Neural crest cell (in vitro differentiated cells): ENCODE measurements at regions not wholly inside any gene's neighbourhood (a gene's known extent, or its start where the extent isn't known, plus 50 kb on each side); places are given as distances from the start of the nearest gene placed in this dataset.
A peak's percentile ranks its signal among the peaks of the same experiment; 100 is the strongest.

Experiments used
- DNase-seq: peaks from one replicate; pipeline ENCODE4 v3.0.0; 2021; ENCODE audit warnings: low read depth, mixed read lengths, low spot score
- H3K27ac Mint-ChIP-seq: one replicate; pipeline ENCODE4 v1.8.0; 2021; ENCODE audit warnings: mild to moderate bottlenecking, mixed read lengths; ENCODE audit not compliant: unreplicated experiment
- H3K27me3 Mint-ChIP-seq: 2 replicates; pipeline ENCODE4 v1.8.0; 2021; ENCODE audit warnings: low read depth, mild to moderate bottlenecking, mixed read lengths
- H3K36me3 Mint-ChIP-seq: 2 replicates; pipeline ENCODE4 v1.8.0; 2021; ENCODE audit warnings: low read depth, mild to moderate bottlenecking, mixed read lengths
- H3K4me1 Mint-ChIP-seq: 2 replicates; pipeline ENCODE4 v1.8.0; 2021; ENCODE audit warnings: mixed read lengths
- H3K4me3 Mint-ChIP-seq: one replicate; pipeline ENCODE4 v1.8.0; 2021; ENCODE audit warnings: mild to moderate bottlenecking, mixed read lengths
- H3K9me3 Mint-ChIP-seq: 2 replicates; pipeline ENCODE4 v1.8.0; 2021; ENCODE audit warnings: mixed read lengths
- TF ChIP-seq, protein P1 (sequence below): fragments of 200-600 bp; sonication (generic); conservative IDR thresholded peaks from 2 replicates; pipeline ENCODE4 v1.5.0; 2021; ENCODE audit warnings: antibody characterized with exemption, mild to moderate bottlenecking

- Mint-ChIP-seq H3K27me3 (peaks cover 4% of the 10 kb centered on the region), H3K4me1 (peaks cover 9% of the 10 kb centered on the region), H3K36me3 (no peaks in the 10 kb centered on the region), H3K27ac (no peak overlapping the region), H3K4me3 (peak overlapping the region; percentile 76), H3K9me3 (no peaks in the 10 kb centered on the region)
- TF ChIP-seq, protein P1, sequence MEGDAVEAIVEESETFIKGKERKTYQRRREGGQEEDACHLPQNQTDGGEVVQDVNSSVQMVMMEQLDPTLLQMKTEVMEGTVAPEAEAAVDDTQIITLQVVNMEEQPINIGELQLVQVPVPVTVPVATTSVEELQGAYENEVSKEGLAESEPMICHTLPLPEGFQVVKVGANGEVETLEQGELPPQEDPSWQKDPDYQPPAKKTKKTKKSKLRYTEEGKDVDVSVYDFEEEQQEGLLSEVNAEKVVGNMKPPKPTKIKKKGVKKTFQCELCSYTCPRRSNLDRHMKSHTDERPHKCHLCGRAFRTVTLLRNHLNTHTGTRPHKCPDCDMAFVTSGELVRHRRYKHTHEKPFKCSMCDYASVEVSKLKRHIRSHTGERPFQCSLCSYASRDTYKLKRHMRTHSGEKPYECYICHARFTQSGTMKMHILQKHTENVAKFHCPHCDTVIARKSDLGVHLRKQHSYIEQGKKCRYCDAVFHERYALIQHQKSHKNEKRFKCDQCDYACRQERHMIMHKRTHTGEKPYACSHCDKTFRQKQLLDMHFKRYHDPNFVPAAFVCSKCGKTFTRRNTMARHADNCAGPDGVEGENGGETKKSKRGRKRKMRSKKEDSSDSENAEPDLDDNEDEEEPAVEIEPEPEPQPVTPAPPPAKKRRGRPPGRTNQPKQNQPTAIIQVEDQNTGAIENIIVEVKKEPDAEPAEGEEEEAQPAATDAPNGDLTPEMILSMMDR, result peak; percentile 96
- DNase-seq, result peak; percentile 71
These were observed 109.9 kb upstream of the ATP11B start for GRCh38 chr3:182683453-182683852.

- TF ChIP-seq, protein P1, result no peak
- H3K4me3 Mint-ChIP-seq, result peak overlapping the region; percentile 76
- peaks cover 4% of the 10 kb centered on the region for H3K27me3 Mint-ChIP-seq
- H3K36me3 Mint-ChIP-seq, result no peaks in the 10 kb centered on the region
- peaks cover 9% of the 10 kb centered on the region for H3K4me1 Mint-ChIP-seq
- no peak overlapping the region for H3K27ac Mint-ChIP-seq
- no peaks in the 10 kb centered on the region for H3K9me3 Mint-ChIP-seq
- no peak for DNase-seq
These were observed 109.4 kb upstream of the ATP11B start for GRCh38 chr3:182683858-182684257.

GRCh38 chr3:182686033-182686886 is 107.0 kb upstream of the ATP11B start:
- Mint-ChIP-seq H3K36me3 (no peaks in the 10 kb centered on the region), H3K4me1 (peaks cover 9% of the 10 kb centered on the region), H3K9me3 (no peaks in the 10 kb centered on the region), H3K4me3 (no peak overlapping the region), H3K27ac (no peak overlapping the region), H3K27me3 (peaks cover 4% of the 10 kb centered on the region)
- TF ChIP-seq, protein P1, result no peak
- DNase-seq, result no peak

DNA sequence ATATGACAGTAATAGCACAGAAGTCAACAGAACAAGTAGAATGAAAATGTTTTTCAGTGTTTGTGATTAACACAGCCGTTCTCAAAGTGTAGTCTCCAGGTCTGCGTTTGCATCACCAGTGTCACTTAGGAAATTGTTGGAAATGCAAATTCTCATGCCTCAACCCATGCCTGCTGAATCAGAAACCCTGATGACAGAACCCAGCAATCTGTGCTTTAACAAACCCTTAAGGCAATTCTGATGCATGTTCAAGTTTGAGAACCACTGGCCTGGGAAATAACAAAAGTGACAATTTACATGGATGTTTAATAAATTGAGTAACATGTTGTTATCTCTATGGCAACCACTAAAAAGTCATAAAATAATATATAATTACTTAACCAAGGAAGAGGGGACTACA is 103.1 kb upstream of the ATP11B start:
- TF ChIP-seq, protein P1, result no peak
- H3K4me3 Mint-ChIP-seq, result no peak overlapping the region
- no peak overlapping the region for H3K27ac Mint-ChIP-seq
- H3K36me3 Mint-ChIP-seq, result no peaks in the 10 kb centered on the region
- H3K4me1 Mint-ChIP-seq, result no peaks in the 10 kb centered on the region
- no peaks in the 10 kb centered on the region for H3K9me3 Mint-ChIP-seq
- no peak for DNase-seq
- H3K27me3 Mint-ChIP-seq, result peaks cover under 1% of the 10 kb centered on the region

GRCh38 chr3:182692021-182692420 is 101.3 kb upstream of the ATP11B start:
- no peak overlapping the region for H3K4me3 Mint-ChIP-seq
- no peak for DNase-seq
- H3K27me3 Mint-ChIP-seq, result peaks cover 4% of the 10 kb centered on the region
- no peaks in the 10 kb centered on the region for H3K9me3 Mint-ChIP-seq
- H3K27ac Mint-ChIP-seq, result no peak overlapping the region
- peaks cover 1% of the 10 kb centered on the region for H3K4me1 Mint-ChIP-seq
- no peaks in the 10 kb centered on the region for H3K36me3 Mint-ChIP-seq
- TF ChIP-seq, protein P1, result no peak
